NB4 (cell line): ENCODE measurements at regions not wholly inside any gene's neighbourhood (a gene's known extent, or its start where the extent isn't known, plus 50 kb on each side); places are given as distances from the start of the nearest gene placed in this dataset.

ENCODE experiments used
- CTCF ChIP-seq: IDR thresholded peaks from one replicate; pipeline ENCODE4 v1.5.1; 2012; ENCODE audit warnings: low read depth, low read length
- POLR2A ChIP-seq: IDR thresholded peaks from 2 replicates; pipeline ENCODE4 v1.6.1; 2011; ENCODE audit warnings: mild to moderate bottlenecking; ENCODE audit not compliant: insufficient read length; ENCODE audit errors: extremely low read depth

GRCh38 chr7:12117170-12117569 is 93.9 kb upstream of the TMEM106B start:
- no peak for TF ChIP-seq CTCF
- TF ChIP-seq POLR2A: no peak
